Ishikawa (cell line): ENCODE measurements at regions not wholly inside any gene's neighbourhood (a gene's known extent, or its start where the extent isn't known, plus 50 kb on each side); places are given as distances from the start of the nearest gene placed in this dataset.

Source experiments
- EP300 ChIP-seq: IDR thresholded peaks from 2 replicates; pipeline ENCODE4 v1.6.1; 2012; ENCODE audit warnings: borderline replicate concordance
- FOXM1 ChIP-seq: IDR thresholded peaks from 2 replicates; pipeline ENCODE4 v1.6.1; 2012; ENCODE audit warnings: low read depth, borderline replicate concordance
- NFIC ChIP-seq: IDR thresholded peaks from 2 replicates; pipeline ENCODE4 v1.6.1; 2012
- RAD21 ChIP-seq: IDR thresholded peaks from 2 replicates; pipeline ENCODE4 v1.6.1; 2012; ENCODE audit warnings: low read depth
- REST ChIP-seq: IDR thresholded peaks from 2 replicates; pipeline ENCODE4 v1.6.1; 2012; ENCODE audit warnings: low read depth, mild to moderate bottlenecking
- TAF1 ChIP-seq: IDR thresholded peaks from 2 replicates; pipeline ENCODE4 v1.6.1; 2012; ENCODE audit warnings: low read depth, mild to moderate bottlenecking
- USF1 ChIP-seq: IDR thresholded peaks from 2 replicates; pipeline ENCODE4 v1.6.1; 2012
- TF ChIP-seq, protein P1 (sequence below): IDR thresholded peaks from 2 replicates; pipeline ENCODE4 v1.6.1; 2012

- TF ChIP-seq TAF1 (no peak), EP300 (no peak), REST (no peak), RAD21 (no peak), FOXM1 (no peak), NFIC (no peak), USF1 (no peak)
- TF ChIP-seq, protein P1, sequence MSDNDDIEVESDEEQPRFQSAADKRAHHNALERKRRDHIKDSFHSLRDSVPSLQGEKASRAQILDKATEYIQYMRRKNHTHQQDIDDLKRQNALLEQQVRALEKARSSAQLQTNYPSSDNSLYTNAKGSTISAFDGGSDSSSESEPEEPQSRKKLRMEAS: no peak
Observed at GRCh38 chr2:168403736-168404135, 52.3 kb upstream of the CERS6 start.
